Fibroblast of the aortic adventitia (primary cell): ENCODE measurements at regions not wholly inside any gene's neighbourhood (a gene's known extent, or its start where the extent isn't known, plus 50 kb on each side); places are given as distances from the start of the nearest gene placed in this dataset.
"Not testable (repeated sequence)": the region's sequence is repeated elsewhere in the genome, so short reads cannot be mapped to it uniquely, and the experiment has no call there.

Experiments
- DNase-seq: peaks from one replicate; pipeline ENCODE4 v3.0.0-alpha.2; 2010; ENCODE audit warnings: low read depth
- H3K4me3 ChIP-seq: 2 replicates; pipeline ENCODE4 v1.5.1; 2011; ENCODE audit warnings: low read depth, mild to moderate bottlenecking, control low read depth, low read length, moderate library complexity
- CTCF ChIP-seq: IDR thresholded peaks from 2 replicates; pipeline ENCODE4 v1.5.1; 2011; ENCODE audit warnings: mild to moderate bottlenecking, low read length, control low read depth, inconsistent platforms; ENCODE audit not compliant: insufficient read depth

- H3K4me3 ChIP-seq, result no peak overlapping the region
- TF ChIP-seq CTCF, result no peak
- DNase-seq, result no peak
Measured at GRCh38 chr3:78096488-78097255, 1056.8 kb downstream of the ROBO2 start.

- TF ChIP-seq CTCF, result no peak
- DNase-seq, result no peak
- H3K4me3 ChIP-seq, result no peak overlapping the region
Measured at GRCh38 chr3:78098367-78098766, 1058.5 kb downstream of the ROBO2 start.

- DNase-seq, result peak; percentile 20
- no peak for TF ChIP-seq CTCF
- no peak overlapping the region for H3K4me3 ChIP-seq
Measured at GRCh38 chr3:78101384-78101783, 1061.5 kb downstream of the ROBO2 start.

GRCh38 chr3:78108269-78108961, 1068.5 kb downstream of the ROBO2 start:
- H3K4me3 ChIP-seq, DNase-seq: not testable (repeated sequence)

- no peak for TF ChIP-seq CTCF
- DNase-seq, result no peak
- H3K4me3 ChIP-seq, result no peak overlapping the region
Measured at GRCh38 chr3:78112291-78113010, 1072.6 kb downstream of the ROBO2 start.

- no peak for TF ChIP-seq CTCF
- H3K4me3 ChIP-seq, result no peak overlapping the region
- DNase-seq, result no peak
Measured at GRCh38 chr3:78115983-78116382, 1076.1 kb downstream of the ROBO2 start.

- TF ChIP-seq CTCF, result no peak
- no peak for DNase-seq
Measured at GRCh38 chr3:78116874-78117273, 1077.0 kb downstream of the ROBO2 start.

More at GRCh38 chr3:78116874-78117273, 1077.0 kb downstream of the ROBO2 start:
- no peak overlapping the region for H3K4me3 ChIP-seq
